ENCODE measurements at regions not wholly inside any gene's neighbourhood (a gene's known extent, or its start where the extent isn't known, plus 50 kb on each side); places are given as distances from the start of the nearest gene placed in this dataset.
"Not testable (repeated sequence)": the region's sequence is repeated elsewhere in the genome, so short reads cannot be mapped to it uniquely, and the experiment has no call there.

DNA sequence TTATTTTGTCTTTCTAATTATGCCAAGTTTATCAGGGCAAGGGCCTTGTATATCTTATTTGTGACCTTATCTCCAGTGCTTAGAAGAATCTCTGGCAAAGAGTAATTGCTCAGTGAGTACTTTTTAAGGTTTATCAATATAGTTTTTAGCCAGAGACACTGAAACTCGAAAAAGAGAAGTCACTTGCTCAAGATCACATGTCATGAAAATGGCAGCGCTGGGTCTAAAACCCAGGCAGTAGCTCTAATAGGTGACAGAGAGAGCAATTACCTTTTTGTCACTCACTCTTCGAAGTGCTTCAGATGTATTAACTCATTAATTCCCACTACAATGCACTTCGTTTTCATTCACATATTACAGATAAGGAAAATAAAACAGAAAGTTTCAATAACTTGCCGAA, 667.5 kb downstream of the DOK5 start:
- no peak for DNase-seq

DNA sequence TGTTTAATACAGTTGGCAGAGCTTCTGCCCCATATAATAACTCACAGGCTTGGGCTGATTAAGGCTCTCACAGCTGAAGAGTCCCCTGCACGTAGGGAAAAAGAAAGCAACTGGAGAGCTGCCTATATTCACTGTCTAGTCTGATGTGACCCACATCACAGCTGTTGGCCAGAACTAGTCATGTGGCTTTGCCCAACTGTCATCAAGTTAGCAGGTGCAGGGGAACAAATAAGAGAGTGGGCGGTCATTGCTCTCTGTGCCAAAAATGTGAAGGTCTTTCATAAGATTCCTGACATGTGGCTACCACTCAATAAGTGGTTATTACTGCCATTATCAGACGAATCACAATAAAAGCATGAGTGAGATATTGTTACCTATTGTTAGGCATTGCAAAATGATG, 665.2 kb downstream of the DOK5 start:
- no peak for DNase-seq

DNA sequence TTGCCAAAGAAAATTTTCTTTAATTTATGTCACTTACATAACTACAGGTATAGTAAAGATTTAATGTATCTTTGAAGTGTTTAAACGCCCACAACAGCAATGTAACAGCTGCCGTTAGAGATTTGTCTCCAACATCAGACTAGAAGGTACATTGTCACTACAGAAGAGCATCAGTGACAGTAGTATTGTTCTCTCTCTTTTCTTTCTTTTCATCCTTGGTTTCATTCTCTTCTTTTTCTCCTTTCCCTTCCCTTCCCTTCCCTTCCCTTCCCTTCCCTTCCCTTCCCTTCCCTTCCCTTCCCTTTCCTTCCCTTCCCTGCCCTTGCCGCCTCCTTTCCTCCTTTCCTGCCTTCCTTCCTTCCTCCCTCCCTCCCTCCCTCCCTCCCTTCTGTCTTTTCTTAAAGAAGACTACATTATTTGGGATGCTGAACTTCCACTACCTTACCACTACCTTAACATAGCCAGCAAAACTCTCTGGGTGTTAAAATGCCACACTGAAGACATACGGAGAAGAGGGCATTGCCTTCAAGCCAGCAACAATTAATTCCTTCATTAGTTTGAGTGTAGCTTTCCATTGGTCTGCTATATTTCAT, 663.9 kb downstream of the DOK5 start:
- no peak for DNase-seq

DNA sequence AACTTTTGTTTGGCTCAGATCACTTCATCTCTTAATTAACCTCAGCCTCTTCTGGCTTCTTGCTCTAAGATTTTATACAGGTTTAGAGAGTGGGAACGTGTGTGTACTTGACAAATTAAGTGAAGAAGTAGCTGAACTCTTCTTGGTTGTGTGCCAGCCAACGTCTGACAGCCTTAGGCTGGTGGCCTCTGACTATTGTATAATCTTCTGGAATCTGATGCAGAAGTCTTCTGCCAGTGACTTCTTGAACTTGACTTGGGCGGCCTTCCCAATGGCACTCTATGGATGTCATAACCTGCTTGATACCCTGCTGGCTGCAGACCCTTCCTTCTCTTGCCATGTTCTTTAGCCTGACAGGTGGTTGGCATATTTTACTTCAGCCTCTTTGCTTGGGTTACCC, 660.5 kb downstream of the DOK5 start:
- no peak for DNase-seq

DNA sequence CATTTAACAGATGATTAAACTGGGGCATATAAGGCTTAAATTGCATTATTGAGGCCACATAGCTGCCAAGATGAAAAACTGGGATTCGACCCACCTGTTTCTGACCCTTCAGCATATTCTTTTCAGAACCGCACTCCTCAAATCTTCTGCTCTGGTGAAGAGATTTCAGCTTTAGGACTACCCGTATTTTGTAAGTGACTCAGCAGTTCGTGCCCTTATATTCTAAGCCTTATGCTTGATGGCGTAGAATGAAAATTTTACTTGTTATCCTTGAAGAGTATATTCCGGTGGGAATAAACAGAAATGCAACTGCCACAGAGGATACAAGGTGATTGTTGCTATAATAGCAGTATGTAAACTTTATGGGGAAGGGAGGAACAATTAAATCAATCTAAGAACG, 657.1 kb downstream of the DOK5 start:
- DNase-seq = no peak

DNA sequence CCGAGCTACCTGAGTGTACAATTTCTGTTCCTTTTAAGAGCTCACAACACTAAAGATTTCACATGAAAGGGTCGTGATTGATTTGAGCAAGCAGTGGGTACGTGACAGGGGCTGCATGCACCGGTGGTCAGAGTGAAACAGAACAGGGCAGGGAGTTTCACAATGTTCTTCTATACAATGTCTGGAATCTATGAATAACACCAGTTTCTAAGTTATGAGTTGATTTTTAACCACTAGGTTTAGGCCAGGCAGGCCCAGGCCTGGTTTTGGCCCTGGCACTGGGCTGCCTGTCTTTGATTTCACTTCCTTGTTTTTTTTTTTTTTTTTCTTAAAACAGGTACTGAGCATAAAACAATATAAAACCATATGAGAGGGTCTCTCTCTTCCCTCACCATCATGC, 642.2 kb downstream of the DOK5 start:
- not testable (repeated sequence) for DNase-seq

DNA sequence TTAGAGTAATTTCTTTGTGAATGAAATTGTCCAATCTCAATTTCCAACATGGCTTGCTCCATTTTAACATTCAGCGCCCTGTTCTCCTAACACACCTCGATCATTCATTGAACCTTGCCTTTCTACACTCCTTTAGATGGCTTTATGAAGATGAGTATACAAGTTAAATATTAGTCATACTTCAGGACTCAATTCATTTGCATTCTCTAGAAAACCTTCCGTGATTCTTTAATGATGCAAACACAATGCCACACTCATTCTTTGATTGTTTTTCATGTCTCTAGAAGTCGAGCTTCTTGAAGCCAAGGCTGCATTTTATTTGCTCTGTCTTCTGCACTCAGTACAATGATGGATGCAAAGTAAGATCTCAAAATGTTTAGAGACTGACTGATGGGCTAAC, 641.2 kb downstream of the DOK5 start:
- no peak for DNase-seq

DNA sequence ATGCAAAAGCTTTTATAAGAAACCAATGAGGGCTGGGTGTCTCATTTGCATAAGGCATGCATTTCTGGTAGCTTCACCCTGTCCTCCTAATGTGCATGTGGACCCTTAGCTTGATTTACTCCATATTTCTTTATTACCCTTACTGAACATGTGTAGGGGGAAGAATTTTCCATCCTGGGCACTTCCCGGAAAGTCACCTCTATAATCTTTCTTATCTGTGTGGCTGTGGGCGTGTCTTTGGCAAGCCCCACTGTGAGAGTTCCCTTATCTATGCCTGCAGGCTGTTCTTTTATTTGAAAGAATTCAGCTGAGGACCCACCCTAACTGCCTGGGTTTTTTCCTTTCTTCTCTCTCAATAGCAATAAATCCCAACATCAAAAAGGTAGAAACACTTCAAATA, 627.8 kb downstream of the DOK5 start:
- DNase-seq = no peak

DNA sequence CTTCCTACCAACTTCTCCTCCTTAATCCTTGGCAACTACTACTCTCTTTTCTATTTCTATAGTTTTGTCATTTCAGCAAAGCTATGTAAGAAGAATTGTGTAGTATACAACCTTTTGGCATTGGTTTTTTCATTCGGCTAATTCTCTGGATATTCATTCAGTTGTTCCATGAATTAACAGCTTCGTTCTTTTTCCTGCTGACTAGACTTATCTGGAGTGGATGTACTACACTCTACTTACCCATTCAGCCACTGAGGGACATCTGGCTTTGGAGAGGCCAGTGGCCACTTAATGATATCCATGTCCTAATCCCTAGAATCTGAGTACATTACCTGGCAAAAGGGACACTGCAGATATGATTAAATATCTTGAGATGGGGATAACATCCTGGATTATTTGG, 623.9 kb downstream of the DOK5 start:
- DNase-seq = no peak

DNA sequence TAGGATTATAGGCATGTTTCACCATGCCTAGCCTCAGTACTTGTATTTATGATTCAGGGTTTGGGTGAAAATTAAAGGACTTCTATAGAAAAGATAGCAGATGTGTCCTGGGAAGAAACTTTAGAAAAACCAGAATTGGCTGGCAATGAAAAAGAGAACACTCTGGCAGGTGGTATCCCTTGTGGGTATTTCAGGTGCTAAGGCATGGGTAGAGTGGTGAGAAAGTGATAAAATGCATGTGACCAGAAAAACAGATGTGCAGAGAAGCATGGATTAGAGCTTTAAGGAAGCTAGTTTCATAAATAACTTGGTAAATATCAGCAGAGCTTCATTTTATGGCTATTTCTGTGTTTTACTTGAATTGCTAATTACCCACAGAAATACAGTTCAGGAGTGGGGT, 622.2 kb downstream of the DOK5 start:
- no peak for DNase-seq

DNA sequence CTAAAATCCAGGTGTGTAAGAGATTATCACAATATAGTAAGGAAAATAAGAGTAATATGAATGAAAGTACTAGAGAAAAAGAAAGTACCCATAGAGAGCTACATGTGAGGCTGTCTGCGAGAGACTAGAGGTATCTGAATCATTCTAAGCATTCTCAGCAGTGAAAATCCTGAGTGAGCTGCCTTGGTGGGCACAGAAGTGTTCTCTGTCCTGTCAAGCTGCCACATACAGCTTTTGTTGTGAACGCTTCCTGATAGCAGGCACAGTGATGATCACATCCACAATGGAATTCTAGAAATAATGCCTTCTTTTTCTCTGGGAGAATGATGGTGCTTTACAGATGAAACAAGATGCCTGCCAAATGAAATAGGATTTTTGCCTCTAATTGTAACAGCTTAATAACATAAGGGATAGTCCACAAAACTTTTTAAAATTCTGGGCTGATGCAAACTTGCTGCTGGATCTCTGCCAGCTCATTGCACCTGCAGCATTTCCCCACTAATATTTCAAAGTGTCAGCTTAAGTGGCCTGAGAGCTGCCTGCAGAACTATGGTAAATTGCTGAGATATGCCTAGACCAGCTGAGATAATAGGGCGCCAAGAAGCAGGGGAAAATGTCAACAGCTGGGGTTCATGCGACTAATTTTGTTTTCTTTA, 620.5 kb downstream of the DOK5 start:
- no peak for DNase-seq

DNA sequence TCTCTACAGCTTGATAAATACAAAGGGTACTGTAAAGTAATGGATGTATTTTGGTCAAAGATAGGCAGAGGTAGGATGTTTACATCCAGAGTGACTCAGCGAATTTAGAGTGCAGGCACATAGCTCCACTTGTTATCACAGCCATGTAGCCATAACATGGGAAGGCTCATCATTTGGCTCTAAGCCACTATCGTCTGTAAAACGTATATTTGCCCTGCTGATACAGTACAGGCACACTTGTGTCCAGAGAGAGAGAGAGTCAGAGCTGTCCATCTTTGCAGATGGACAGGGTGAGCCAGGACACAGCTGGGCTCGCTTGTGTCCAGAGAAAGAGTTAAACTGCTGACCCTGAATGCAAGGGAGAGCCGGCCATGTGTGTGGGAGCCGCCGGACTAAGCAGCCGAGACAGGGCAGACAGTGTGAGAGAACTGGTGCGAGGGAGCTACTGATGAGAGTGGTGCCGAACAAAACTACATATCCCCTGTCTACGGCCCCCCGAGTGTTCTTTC, 619.0 kb downstream of the DOK5 start:
- DNase-seq = no peak

DNA sequence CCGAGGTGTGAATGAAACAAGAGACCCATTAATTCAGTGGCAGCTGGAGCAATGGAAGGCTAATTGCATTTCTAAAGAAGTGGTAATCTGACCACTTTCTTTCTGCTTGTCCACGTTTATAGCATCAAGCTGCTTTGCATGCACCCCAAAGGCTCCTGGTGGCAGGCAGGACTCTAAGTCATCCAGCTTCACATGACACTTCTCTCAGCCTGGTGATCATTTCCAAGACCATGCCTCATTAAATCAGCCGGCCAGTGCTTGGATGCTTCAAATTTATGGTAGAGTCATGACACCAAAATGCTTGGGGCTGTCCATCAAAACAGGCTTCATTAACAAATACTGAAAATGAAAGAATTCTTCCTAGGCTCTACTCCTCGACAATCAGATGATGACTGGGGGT, 614.9 kb downstream of the DOK5 start:
- DNase-seq = no peak

DNA sequence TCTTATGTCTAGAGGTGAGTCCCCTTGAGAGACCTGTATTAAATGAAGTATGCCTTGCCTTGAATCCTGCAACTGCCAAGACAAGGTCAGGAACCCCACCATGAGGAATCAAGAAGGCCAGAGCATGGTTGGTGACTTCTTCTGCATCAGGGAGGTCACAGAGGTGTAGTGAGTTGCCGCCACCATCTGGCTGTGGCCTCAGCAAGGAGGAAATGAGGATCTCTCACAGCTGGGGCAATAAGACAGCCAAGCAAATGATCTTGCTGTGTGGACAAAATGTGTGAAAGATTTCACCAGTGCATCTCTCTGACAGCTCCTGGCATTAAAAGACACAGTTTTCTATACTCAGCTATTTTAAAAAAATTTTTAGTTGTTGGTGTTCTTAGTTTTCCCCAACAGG, 611.0 kb downstream of the DOK5 start:
- no peak for DNase-seq

DNA sequence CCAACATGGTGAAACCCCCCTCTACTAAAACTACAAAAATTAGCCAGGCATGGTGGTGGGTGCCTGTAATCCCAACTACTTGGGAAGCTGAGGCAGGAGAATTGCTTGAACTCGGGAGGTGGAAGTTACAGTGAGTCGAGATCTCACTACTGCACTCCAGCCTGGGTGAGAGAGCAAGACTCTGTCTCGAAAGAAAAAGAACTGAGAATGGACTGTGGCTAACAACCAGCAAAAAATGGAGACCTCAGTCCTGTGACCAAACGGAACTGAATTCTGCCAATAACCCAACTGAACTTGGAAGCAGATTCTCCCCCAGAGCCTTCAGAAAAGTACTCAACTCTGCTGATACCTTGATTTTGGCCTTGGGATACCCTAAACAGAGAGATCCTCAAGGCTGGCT, 604.5 kb downstream of the DOK5 start:
- no peak for DNase-seq

DNA sequence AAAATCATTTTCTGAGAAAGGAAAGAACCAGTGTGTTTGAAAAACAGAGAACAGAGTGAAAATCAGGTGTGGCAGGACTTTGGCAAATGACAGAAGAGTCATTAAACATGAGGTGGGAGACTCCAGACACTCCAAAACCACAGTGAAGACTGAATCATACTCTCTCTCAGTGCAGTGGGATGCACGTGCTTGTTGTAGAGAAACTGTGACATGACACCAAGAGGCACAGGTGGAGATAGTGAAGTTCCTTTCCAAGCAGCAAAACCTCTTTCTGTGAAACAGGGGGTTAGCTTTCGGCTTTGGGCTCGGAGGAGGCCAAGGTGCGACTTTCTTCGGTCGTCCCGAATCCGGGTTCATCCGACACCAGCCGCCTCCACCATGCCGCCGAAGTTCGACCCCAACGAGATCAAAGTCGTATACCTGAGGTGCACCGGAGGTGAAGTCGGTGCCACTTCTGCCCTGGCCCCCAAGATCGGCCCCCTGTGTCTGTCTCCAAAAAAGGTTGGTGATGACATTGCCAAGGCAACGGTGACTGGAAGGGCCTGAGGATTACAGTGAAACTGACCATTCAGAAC, 599.0 kb downstream of the DOK5 start:
- not testable (repeated sequence) for DNase-seq

DNA sequence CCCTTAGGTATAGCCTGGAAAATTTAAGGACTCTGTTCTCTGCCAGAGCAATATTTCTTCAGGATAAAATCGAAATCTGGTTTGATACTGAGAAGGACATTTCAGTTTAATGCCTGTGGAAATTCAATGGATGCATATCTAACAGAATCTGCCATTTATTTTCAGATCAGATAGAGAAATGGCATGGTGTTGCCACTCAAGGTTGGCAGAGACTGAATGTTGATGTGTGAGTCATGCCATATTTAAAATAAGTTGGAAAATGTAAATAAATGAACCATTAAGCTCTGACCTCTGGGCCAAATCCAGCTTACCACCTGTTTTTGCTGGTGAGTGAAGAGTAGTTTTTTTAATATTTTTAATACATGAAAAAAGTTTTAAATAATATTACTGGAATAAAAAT, 594.6 kb downstream of the DOK5 start:
- DNase-seq = no peak

DNA sequence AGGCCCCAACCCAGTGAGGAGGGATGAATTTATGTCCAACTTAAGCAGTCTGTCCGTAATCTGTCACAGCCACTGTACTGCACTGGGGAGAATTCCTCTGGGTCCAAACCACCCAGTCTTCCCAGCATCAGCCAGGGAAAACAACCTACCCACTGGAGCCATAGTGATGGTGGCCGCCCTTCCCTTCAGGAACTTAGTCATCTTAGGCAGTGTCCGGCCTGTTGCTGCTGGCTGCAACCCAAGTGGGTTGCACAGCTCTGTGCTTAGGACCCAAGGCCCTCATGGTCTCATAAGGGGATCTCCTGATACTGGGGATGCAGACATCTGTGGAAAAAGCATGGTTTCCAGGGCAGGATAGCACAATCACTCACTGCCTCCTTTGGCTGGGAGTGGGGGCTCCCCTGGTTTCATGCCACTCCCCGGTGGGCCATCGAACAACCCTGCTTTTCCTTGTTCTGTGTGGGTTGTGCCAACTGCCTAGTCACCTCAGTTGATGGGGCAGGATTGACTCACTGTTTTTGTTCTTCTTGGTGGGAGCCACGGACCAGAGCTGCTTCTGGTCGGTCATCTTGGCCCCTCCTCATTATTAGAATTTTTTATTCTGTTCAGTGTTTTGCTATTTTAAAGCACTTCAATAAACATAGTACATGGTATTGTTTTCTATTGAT, 591.9 kb downstream of the DOK5 start:
- no peak for DNase-seq

DNA sequence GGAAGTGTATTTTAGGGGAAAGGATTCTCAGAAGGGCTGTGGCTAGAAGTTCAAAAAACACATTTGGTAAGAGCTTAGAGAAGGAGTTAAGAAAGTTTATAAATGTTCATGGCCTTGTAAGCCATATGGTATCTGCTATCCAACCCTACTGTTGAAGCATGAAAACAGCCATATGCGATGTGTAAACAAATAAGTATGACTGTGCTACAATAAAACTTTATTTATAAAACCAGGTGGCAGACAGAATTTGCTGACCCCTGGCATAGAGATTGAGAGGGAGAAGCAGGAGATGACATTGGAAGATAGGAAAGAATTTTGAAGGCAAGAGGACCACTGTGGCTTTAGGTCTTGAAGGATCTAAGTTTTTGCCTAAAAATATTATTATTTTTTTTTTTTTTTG, 583.5 kb downstream of the DOK5 start:
- DNase-seq = no peak

DNA sequence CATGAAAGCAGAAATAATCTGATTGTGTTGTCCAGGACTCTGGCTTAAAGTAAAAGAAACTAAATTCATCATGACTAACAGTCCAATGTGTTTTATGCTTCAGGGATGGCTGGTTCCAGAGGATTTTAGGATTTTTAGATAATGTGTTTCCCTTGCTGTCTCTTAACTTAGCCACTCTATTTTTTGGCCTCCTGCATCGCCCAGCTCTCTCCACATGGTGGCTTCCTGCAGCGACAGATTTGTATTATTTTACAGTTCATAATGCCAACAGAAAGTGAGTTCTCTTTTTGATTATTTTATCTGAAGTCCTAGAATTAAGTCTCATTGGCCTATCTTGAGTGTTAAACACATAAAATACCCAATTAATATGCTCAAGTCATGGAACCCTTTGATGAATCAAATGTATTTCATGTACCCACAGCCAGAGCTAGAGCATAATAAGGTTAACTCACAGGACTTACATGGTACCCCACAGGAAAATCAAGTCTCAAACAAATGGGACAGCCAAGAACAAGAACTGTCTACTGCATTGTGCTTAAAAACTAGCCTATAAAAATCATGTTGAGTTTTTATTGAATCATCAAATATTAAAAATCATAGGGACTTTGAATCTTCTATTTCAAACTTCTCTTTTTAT, 582.5 kb downstream of the DOK5 start:
- DNase-seq = no peak

DNA sequence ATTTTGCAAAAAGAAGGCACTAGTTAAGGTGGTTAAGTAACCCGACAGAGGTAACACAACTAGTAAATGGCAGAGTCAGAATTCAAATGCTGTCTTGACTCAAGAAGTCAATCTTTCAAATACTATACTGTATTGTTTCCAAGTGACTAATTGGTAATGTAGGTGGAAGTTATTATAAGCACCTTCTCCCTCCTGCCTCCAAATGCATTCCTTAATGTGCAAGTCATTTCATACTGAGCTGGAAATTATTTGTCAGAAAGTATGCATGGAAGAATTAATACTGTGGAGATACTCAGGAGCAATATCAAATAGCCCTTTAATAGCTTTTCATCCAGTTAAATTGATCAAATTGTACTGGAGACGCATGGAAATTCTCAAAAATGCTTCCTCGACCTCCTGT, 579.1 kb downstream of the DOK5 start:
- DNase-seq = no peak

DNA sequence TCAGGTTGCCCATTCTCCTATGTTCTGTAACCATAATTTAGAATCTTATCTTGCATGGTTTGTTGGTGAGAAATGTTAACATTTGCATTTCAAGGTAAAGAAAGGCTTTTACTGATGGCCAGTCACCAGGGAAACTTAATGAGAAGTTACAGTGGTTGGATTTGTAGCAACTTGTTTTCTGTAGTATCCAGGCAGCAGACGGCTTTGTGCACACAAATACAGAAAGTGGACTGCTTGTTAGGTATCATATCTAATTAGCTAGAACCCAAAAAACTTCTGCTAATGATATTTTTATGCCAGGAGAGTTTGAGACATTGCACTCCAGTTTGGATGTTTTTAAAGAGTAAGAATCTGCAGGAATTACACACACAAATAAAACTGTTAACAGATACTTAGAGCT, 578.0 kb downstream of the DOK5 start:
- DNase-seq = no peak

DNA sequence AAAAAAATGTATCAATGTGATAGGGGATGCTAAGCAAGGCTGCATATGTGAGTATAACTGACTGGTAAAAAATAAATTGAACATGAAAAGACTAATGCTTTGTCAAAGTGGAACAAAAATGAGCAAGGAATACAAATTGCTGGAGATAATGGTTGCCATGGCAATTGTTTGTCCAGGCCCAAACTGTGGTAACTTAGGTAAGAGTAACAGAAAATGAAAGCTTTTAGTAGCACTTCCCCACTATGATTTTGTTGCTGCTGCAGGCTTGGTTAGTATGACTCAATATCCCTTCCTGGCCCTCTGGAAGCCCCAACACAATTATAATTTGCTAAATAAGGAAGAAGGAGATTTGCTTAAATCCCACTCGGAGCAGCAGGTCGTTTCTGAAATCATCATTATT, 577.1 kb downstream of the DOK5 start:
- no peak for DNase-seq

DNA sequence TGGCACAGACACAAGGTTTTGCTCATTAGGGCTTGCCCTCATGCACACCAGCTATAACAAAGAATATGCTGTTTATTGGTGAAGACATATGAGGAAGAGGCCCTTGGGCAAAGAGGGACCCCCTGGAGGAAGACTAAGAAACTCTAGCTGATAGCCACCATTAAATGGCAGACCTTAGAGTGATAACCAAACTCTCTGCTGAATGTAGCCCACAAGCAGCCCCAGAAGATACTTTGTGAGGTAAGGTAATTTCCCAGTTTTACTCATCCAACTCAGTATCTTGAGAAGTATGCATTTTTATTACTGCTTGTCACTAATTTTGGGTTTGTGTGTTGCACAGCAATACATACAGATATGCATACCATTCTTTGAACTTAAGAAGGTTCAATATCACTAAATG, 563.3 kb downstream of the DOK5 start:
- no peak for DNase-seq

Data from NCI-H1048 (cell line).